ENCODE measurements at regions not wholly inside any gene's neighbourhood (a gene's known extent, or its start where the extent isn't known, plus 50 kb on each side); places are given as distances from the start of the nearest gene placed in this dataset.

DNA sequence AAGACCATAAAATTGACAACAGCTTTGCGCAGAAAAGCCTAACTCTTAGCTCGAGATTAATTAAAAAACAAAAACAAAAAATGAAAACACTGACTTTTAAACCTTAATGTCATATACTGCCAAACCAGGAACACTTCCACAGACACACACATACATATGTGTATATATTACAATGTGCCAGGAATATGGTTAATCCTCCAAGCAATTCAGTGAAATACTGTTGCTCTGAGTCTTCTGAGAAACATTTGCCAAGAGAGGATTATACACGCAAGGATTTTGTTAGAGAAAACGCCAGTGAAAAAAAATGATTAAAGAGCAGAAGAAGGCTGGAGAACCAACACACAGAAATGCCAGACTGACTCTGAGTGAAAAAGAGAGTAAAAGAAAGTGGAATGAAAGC lies 116.7 kb upstream of the CHRM3 start:
- no peak for TF ChIP-seq POLR2A (IDR thresholded peaks at IDR 0.05)
- TF ChIP-seq, protein P1, sequence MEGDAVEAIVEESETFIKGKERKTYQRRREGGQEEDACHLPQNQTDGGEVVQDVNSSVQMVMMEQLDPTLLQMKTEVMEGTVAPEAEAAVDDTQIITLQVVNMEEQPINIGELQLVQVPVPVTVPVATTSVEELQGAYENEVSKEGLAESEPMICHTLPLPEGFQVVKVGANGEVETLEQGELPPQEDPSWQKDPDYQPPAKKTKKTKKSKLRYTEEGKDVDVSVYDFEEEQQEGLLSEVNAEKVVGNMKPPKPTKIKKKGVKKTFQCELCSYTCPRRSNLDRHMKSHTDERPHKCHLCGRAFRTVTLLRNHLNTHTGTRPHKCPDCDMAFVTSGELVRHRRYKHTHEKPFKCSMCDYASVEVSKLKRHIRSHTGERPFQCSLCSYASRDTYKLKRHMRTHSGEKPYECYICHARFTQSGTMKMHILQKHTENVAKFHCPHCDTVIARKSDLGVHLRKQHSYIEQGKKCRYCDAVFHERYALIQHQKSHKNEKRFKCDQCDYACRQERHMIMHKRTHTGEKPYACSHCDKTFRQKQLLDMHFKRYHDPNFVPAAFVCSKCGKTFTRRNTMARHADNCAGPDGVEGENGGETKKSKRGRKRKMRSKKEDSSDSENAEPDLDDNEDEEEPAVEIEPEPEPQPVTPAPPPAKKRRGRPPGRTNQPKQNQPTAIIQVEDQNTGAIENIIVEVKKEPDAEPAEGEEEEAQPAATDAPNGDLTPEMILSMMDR (IDR thresholded peaks at IDR 0.05) = no peak
- Histone ChIP-seq H3K36me3 (no peaks in the 10 kb centered on the region), H3K27me3 (no peaks in the 10 kb centered on the region), H3K27ac (no peak overlapping the region), H3K4me3 (no peak overlapping the region), H3K4me1 (no peaks in the 10 kb centered on the region), H3K9me3 (no peaks in the 10 kb centered on the region)
- DNase-seq = no peak

DNA sequence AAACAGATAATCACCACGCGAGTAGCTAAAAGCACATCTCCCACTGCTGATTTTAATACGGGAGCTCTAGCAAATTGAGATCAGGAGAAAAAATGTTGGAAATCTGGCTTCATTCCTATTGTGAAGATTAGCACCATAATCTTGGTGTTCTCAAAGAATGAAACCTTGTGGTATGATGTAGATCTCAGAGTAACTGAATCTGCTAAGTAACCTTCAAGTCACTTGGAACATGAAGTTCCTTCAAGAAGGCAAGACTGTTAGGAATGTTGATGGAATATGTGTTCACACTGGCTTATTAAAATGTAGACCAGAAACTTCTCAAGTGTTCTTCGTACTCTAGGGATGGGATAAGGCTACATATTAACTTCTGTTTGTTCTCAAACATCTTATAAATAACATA lies 117.4 kb upstream of the CHRM3 start:
- no peak overlapping the region for H3K4me3 ChIP-seq
- H3K4me1 ChIP-seq = no peaks in the 10 kb centered on the region
- no peak for TF ChIP-seq POLR2A (IDR thresholded peaks at IDR 0.05)
- TF ChIP-seq, protein P1 (IDR thresholded peaks at IDR 0.05) = no peak
- H3K36me3 ChIP-seq = no peaks in the 10 kb centered on the region
- DNase-seq = no peak
- no peak overlapping the region for H3K27ac ChIP-seq
- H3K27me3 ChIP-seq = no peaks in the 10 kb centered on the region
- no peaks in the 10 kb centered on the region for H3K9me3 ChIP-seq

DNA sequence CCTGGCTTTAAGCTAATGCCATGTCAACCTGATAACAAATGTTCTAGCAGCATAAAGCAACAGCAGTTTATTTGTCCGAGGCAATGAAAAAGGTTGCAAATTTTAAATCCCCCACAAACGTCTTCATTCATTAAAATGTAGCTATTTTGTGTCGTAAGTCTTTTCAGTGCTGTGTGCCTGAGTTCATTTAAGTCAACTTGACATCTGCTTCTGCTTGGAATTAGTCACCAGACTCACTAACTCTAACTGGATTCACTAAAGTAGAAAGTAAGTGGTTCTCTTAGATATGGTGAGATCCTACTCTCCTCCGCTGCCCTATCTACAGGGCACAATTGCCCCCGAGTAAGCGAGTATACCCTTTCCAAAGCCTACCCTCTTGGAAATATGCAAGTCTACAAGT lies 118.4 kb upstream of the CHRM3 start:
- TF ChIP-seq, protein P1 (IDR thresholded peaks at IDR 0.05) = no peak
- TF ChIP-seq POLR2A (IDR thresholded peaks at IDR 0.05) = no peak
- H3K27ac ChIP-seq = no peak overlapping the region
- no peaks in the 10 kb centered on the region for H3K27me3 ChIP-seq
- H3K9me3 ChIP-seq = no peaks in the 10 kb centered on the region
- no peaks in the 10 kb centered on the region for H3K36me3 ChIP-seq
- H3K4me1 ChIP-seq = no peaks in the 10 kb centered on the region
- no peak overlapping the region for H3K4me3 ChIP-seq
- DNase-seq = no peak

DNA sequence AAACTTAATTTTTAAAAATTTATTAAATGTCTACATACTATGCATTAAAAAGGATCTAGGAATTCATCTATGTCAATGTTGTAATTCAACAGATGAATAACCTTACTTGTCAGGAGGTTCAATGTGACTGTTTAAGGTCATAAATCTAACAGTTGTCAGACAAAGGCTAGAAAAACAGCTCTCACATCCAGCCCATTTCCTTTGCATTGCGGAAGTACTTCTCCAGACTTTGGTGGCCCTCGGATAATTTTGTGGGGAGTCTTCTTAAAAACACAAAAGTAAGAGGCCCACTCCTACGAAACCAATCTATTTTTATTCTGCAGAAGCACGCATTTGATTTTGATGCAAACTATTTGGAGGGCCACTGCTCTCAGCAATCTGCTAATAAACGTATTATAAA lies 122.6 kb upstream of the CHRM3 start:
- TF ChIP-seq POLR2A (IDR thresholded peaks at IDR 0.05) = no peak
- TF ChIP-seq, protein P1 (IDR thresholded peaks at IDR 0.05) = no peak

DNA sequence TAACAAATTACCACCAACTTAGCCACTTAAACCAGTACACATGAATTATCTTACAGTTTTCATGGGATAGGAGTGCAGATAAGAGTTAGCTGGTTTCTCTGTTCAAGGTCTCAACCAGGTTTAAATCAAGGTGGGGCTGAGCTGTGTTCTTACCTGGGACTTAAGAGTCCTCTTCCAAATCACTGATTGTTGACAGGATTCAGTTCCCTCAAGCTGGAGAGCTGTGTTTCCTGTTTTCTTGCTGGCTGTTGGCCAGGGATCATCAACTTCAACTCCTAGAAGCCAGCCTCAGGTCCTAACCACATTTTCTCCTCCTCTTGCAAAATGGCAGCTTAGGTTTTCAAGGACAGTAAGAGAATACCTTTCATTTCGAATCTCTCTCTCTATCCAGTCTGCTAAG lies 123.8 kb upstream of the CHRM3 start:
- DNase-seq = no peak
- Histone ChIP-seq H3K9me3 (no peaks in the 10 kb centered on the region), H3K27me3 (no peaks in the 10 kb centered on the region), H3K4me1 (no peaks in the 10 kb centered on the region), H3K4me3 (no peak overlapping the region), H3K36me3 (no peaks in the 10 kb centered on the region), H3K27ac (no peak overlapping the region)
- no peak for TF ChIP-seq POLR2A (IDR thresholded peaks at IDR 0.05)
- TF ChIP-seq, protein P1 (IDR thresholded peaks at IDR 0.05) = no peak

More for the DNA sequence above, 122.6 kb upstream of the CHRM3 start:
- Histone ChIP-seq H3K4me1 (no peaks in the 10 kb centered on the region), H3K36me3 (no peaks in the 10 kb centered on the region), H3K4me3 (no peak overlapping the region), H3K9me3 (no peaks in the 10 kb centered on the region), H3K27ac (no peak overlapping the region), H3K27me3 (no peaks in the 10 kb centered on the region)
- no peak for DNase-seq

- H3K4me1 ChIP-seq = no peaks in the 10 kb centered on the region
- H3K4me3 ChIP-seq = no peak overlapping the region
- no peaks in the 10 kb centered on the region for H3K9me3 ChIP-seq
- no peak overlapping the region for H3K27ac ChIP-seq
- no peaks in the 10 kb centered on the region for H3K36me3 ChIP-seq
- H3K27me3 ChIP-seq = no peaks in the 10 kb centered on the region
- no peak for DNase-seq
- TF ChIP-seq, protein P1 (IDR thresholded peaks at IDR 0.05) = no peak
- TF ChIP-seq POLR2A (IDR thresholded peaks at IDR 0.05) = no peak
Measured at GRCh38 chr1:239261521-239261920, 124.8 kb upstream of the CHRM3 start.
